ENCODE measurements at regions not wholly inside any gene's neighbourhood (a gene's known extent, or its start where the extent isn't known, plus 50 kb on each side); places are given as distances from the start of the nearest gene placed in this dataset.

DNA sequence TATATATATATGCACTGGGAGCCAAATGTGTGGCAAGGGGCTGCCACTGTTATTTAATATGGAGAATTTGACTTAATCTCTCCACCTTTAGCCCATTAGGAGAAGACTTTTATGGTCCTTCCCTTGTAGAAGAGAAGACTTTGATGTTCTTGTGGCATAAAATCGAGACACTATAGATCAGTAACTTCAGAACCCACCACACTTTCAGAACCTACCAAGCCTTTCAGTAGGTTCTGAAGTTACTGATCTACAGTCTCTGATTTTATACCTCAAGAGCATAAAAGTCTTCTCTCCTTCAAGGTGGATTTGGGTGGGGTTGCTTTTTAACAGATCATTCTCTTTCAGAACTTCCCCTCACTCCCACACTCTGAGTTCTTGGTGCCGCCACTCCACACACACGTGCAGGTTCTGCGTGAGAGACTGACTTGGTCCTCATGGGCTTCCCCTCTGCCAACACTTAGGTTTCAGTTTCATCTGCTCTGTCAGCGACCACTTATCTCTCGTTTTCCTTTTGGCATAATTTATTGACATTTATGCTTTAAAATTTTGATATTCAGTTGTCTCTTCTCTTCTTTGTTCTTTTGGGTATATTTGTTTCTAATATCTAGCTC lies 213.4 kb upstream of the PCDH17 start:
- ChIA-PET CTCF (no interaction called here), SMC1A (ENCODE audit: uncharacterized antibody, unreplicated experiment) (interaction anchor here (2.1 kb wide), 1 partner anchor 207 kb away, joined by 4 read pairs; no protein-coding TSS in a partner anchor), POLR2A (no interaction called here), RAD21 (ENCODE audit: unreplicated experiment) (interaction anchor here (1.3 kb wide), 1 partner anchor 187 kb away, joined by 3 read pairs; no protein-coding TSS in a partner anchor)
- no TSS peak for BruUV-seq (replicated peaks)
- H3K4me1 ChIP-seq (ENCODE audit: control insufficient read depth, insufficient read depth, low read length) = no peaks in the 10 kb centered on the region
- intact Hi-C loops (cut with micrococcal nuclease; ENCODE audit: unreplicated experiment) = no loop called here
- H3K27me3 ChIP-seq (replicated peaks in 1 of 2; ENCODE audit: control insufficient read depth in 2 of 2, insufficient read depth in 2 of 2, low read length in 1 of 2) = no peaks in the 10 kb centered on the region
- no peak for FAIRE-seq
- H3K9ac ChIP-seq (ENCODE audit: control insufficient read depth, insufficient read depth, low read length) = no peak overlapping the region
- no peak overlapping the region for H2AFZ ChIP-seq (ENCODE audit: control insufficient read depth, low read depth, low read length)
- no peak overlapping the region for H3K4me3 ChIP-seq
- H3K79me2 ChIP-seq (ENCODE audit: control insufficient read depth, insufficient read depth, low read length) = no peaks in the 10 kb centered on the region
- no peak for DNase-seq (ENCODE audit: low read depth, low spot score)
- no peaks in the 10 kb centered on the region for H3K36me3 ChIP-seq (ENCODE audit: control insufficient read depth in 2 of 2, insufficient read depth in 2 of 2, low read length in 1 of 2)
- H3K27ac ChIP-seq (ENCODE audit: control insufficient read depth, insufficient read depth) = no peak overlapping the region
- no peak overlapping the region for H3K4me2 ChIP-seq (ENCODE audit: control insufficient read depth, insufficient read depth)
- TF ChIP-seq SREBF1 (IDR thresholded peaks at IDR 0.05; ENCODE audit: low read length) = no peak
- TF ChIP-seq ZZZ3 (IDR thresholded peaks at IDR 0.05; ENCODE audit: control insufficient read depth, insufficient read length, low read depth) = no peak
- peak in 1 of 2 experiments; percentile 78; a peak in 2 of 4 replicates for TF ChIP-seq BHLHE40 (IDR thresholded peaks at IDR 0.05; ENCODE audit: borderline replicate concordance in 1 of 2, low read depth in 2 of 2, low read length in 1 of 2)
- no peak for TF ChIP-seq ASH2L (IDR thresholded peaks at IDR 0.05; ENCODE audit: borderline replicate concordance, low read depth)
- TF ChIP-seq, protein P1, sequence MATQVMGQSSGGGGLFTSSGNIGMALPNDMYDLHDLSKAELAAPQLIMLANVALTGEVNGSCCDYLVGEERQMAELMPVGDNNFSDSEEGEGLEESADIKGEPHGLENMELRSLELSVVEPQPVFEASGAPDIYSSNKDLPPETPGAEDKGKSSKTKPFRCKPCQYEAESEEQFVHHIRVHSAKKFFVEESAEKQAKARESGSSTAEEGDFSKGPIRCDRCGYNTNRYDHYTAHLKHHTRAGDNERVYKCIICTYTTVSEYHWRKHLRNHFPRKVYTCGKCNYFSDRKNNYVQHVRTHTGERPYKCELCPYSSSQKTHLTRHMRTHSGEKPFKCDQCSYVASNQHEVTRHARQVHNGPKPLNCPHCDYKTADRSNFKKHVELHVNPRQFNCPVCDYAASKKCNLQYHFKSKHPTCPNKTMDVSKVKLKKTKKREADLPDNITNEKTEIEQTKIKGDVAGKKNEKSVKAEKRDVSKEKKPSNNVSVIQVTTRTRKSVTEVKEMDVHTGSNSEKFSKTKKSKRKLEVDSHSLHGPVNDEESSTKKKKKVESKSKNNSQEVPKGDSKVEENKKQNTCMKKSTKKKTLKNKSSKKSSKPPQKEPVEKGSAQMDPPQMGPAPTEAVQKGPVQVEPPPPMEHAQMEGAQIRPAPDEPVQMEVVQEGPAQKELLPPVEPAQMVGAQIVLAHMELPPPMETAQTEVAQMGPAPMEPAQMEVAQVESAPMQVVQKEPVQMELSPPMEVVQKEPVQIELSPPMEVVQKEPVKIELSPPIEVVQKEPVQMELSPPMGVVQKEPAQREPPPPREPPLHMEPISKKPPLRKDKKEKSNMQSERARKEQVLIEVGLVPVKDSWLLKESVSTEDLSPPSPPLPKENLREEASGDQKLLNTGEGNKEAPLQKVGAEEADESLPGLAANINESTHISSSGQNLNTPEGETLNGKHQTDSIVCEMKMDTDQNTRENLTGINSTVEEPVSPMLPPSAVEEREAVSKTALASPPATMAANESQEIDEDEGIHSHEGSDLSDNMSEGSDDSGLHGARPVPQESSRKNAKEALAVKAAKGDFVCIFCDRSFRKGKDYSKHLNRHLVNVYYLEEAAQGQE (IDR thresholded peaks at IDR 0.05; ENCODE audit: low read depth, low read length) = no peak
- TF ChIP-seq POLR2AphosphoS5 (IDR thresholded peaks at IDR 0.05; ENCODE audit: low read length) = no peak
- no peak for TF ChIP-seq CREB1 (IDR thresholded peaks at IDR 0.05; ENCODE audit: low read depth)
- ATAC-seq = 0 out of 3 replicates have a peak, but pooled peaks have one; percentile 47
- in situ Hi-C loops (cut with MboI) = no loop called here
- 21% methylated on average over 6 of the region's 6 CpGs for WGBS (ENCODE audit: insufficient coverage, insufficient replicate concordance, low lambda C conversion rate, missing lambda C conversion rate)
- no peaks in the 10 kb centered on the region for H4K20me1 ChIP-seq (ENCODE audit: control insufficient read depth, insufficient read depth)
- no peaks in the 10 kb centered on the region for H3K9me3 ChIP-seq (replicated peaks; ENCODE audit: control insufficient read depth, insufficient read depth, low read length)

Data from GM12878 (cell line).